ENCODE measurements at regions not wholly inside any gene's neighbourhood (a gene's known extent, or its start where the extent isn't known, plus 50 kb on each side); places are given as distances from the start of the nearest gene placed in this dataset.

DNA sequence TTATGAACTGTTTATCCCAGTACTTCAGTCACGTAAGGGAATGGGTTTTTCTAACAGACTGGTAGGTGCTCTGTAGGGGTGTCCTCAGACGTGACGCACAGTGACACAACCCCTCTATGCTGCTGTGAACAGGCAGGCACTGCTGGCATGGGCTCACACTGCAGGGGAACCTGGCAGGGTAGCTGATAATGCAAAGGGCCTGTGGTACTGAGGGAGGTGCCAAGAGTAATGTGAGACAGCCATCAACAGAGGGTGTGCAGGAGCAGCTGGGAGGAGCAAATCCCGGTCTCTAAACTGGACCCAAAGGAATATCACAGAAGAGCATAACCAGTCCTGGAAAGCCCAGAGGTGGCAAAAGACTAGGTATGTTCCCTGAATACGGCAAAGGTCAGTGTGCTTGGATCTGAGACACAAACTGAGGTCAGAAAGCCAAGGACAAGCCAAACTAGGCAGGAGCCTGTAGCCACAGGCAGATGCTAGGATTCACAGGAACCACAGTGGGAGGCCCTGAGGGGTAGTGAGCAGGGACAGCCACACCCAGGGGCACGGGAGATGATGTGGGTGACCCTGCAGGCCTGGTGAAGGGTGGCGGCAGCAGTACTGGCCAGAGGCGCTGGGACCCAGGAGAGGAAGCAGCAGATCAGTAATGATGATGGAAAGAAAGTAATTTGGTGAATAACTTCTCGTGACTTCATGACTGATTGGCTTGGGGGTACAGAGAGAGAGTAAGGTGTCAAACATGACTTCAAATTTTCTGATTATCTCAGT is 248.1 kb upstream of the CHRNA7 start:
- TF ChIP-seq, protein P1, sequence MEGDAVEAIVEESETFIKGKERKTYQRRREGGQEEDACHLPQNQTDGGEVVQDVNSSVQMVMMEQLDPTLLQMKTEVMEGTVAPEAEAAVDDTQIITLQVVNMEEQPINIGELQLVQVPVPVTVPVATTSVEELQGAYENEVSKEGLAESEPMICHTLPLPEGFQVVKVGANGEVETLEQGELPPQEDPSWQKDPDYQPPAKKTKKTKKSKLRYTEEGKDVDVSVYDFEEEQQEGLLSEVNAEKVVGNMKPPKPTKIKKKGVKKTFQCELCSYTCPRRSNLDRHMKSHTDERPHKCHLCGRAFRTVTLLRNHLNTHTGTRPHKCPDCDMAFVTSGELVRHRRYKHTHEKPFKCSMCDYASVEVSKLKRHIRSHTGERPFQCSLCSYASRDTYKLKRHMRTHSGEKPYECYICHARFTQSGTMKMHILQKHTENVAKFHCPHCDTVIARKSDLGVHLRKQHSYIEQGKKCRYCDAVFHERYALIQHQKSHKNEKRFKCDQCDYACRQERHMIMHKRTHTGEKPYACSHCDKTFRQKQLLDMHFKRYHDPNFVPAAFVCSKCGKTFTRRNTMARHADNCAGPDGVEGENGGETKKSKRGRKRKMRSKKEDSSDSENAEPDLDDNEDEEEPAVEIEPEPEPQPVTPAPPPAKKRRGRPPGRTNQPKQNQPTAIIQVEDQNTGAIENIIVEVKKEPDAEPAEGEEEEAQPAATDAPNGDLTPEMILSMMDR (IDR thresholded peaks at IDR 0.05) = no peak
- TF ChIP-seq POLR2A (IDR thresholded peaks at IDR 0.05) = no peak

Data from right lobe of liver (tissue), 4 donors.